MCF 10A (cell line): ENCODE measurements at regions not wholly inside any gene's neighbourhood (a gene's known extent, or its start where the extent isn't known, plus 50 kb on each side); places are given as distances from the start of the nearest gene placed in this dataset.
A peak's percentile ranks its signal among the peaks of the same experiment; 100 is the strongest.

ENCODE experiments used
- BruUV-seq: library from RNA; stranded (reverse); fragments of 400-500 nt; replicated peaks from 2 replicates; lab custom pipeline; 2021; lab: Mats Ljungman, UMichigan
- CTCF ChIA-PET: fragments of 300-600 bp; sonication (Branson Sonifier 250); formaldehyde crosslinking; extraction: SDS; loops from one replicate; lab custom pipeline; 2021; ENCODE audit warnings: antibody characterized with exemption, inconsistent platforms; lab: Yijun Ruan, JAX
- POLR2A ChIA-PET: fragments of 300-600, 350-650 bp; sonication (Branson Sonifier 250); formaldehyde crosslinking; extraction: SDS; loops from one replicate; lab custom pipeline; 2020; ENCODE audit warnings: antibody characterized with exemption, inconsistent platforms; lab: Yijun Ruan, JAX
- DNase-seq: peaks from one replicate; pipeline ENCODE4 v3.0.0-alpha.2; 2018; ENCODE audit not compliant: unreplicated experiment
- H3K27ac Mint-ChIP-seq: one replicate; pipeline ENCODE4 v1.8.0; 2022; ENCODE audit warnings: mild to moderate bottlenecking, low read depth, mixed read lengths; ENCODE audit not compliant: unreplicated experiment
- H3K27me3 Mint-ChIP-seq: one replicate; pipeline ENCODE4 v1.8.0; 2022; ENCODE audit warnings: mixed read lengths; ENCODE audit not compliant: insufficient read depth, unreplicated experiment
- H3K36me3 Mint-ChIP-seq: one replicate; pipeline ENCODE4 v1.8.0; 2022; ENCODE audit warnings: mild to moderate bottlenecking, moderate library complexity, mixed read lengths; ENCODE audit not compliant: insufficient read depth, unreplicated experiment
- H3K4me1 Mint-ChIP-seq: one replicate; pipeline ENCODE4 v1.8.0; 2022; ENCODE audit warnings: mixed read lengths; ENCODE audit not compliant: insufficient read depth, unreplicated experiment
- H3K4me3 Mint-ChIP-seq: one replicate; pipeline ENCODE4 v1.8.0; 2022; ENCODE audit warnings: mild to moderate bottlenecking, moderate library complexity, mixed read lengths; ENCODE audit not compliant: unreplicated experiment
- H3K9me3 Mint-ChIP-seq: one replicate; pipeline ENCODE4 v1.8.0; 2022; ENCODE audit warnings: mixed read lengths; ENCODE audit not compliant: unreplicated experiment
- CTCF ChIP-seq: fragments of 200-600 bp; IDR thresholded peaks from one replicate; pipeline ENCODE4 v1.8.0; 2022; ENCODE audit warnings: antibody characterized with exemption, mild to moderate bottlenecking; ENCODE audit not compliant: unreplicated experiment
- intact Hi-C: fragments of 100-400 bp; cut with micrococcal nuclease; formaldehyde crosslinking; loops from 2 replicates; pipeline ENCODE4 v1.14.1; 2022

GRCh38 chr1:25080294-25081209 lies 150.5 kb upstream of the RUNX3 start:
- intact Hi-C loops = no loop called here
- Mint-ChIP-seq H3K27ac (no peak overlapping the region), H3K27me3 (no peaks in the 10 kb centered on the region), H3K4me3 (no peak overlapping the region), H3K36me3 (no peaks in the 10 kb centered on the region), H3K9me3 (no peaks in the 10 kb centered on the region), H3K4me1 (no peaks in the 10 kb centered on the region)
- ChIA-PET CTCF (interaction anchor here (0.5 to 1.1 kb wide), 3 partner anchors 21 to 881 kb away, joined by 3 read pairs; no protein-coding TSS in a partner anchor), POLR2A (no interaction called here)
- DNase-seq = peak; percentile 46
- no peak for TF ChIP-seq CTCF
- BruUV-seq = TSS peak; percentile 62

GRCh38 chr1:25079048-25079447 lies 149.0 kb upstream of the RUNX3 start:
- Mint-ChIP-seq H3K27ac (no peak overlapping the region), H3K4me1 (no peaks in the 10 kb centered on the region), H3K36me3 (no peaks in the 10 kb centered on the region), H3K27me3 (no peaks in the 10 kb centered on the region), H3K4me3 (no peak overlapping the region), H3K9me3 (no peaks in the 10 kb centered on the region)
- no peak for TF ChIP-seq CTCF
- no TSS peak for BruUV-seq
- DNase-seq = no peak
- CTCF ChIA-PET = interaction anchor here (1.1 kb wide), 1 partner anchor 23 kb away, joined by 3 read pairs; no protein-coding TSS in a partner anchor
- POLR2A ChIA-PET = no interaction called here
- intact Hi-C loops = no loop called here

DNA sequence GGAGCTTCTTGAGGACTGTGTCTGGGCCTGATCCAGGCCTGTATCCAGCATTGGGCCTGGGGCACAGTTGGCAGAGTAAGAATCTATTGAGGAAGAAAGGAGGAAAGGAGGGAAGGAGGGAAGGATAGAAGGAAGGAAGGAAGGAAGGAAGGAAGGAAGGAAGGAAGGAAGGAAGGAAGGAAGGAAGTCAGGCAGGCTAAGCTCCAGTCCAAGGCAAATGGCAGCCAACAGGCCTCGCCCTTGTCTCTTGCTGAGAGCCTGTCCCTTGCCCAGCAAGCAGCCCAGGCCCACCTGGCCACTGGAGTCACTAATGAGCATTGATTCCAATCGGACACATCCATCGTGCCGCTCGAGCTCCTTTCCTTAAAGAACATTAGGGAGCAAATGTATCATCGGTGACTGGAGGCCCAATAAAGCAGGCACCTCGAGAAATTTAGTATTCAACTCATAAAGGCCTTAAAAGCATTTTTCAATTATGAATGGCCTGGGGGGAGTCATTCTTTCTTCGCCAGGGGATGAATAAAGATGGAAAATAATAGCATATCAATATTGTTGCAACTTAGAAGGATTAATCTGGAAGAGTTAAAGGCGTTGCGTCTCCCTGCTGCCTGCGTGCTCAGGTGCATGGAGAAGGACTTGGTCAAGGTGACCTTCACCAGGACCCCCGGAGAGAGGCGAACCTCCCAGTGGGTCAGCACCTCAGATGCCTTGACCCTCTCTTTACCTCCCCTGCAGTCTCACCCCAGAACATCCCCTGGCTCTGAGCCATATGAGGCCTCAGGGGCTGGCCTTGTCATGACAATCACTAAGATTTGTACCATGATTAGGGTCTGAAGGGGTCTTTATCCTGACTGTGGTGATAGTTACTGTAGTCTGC lies 144.5 kb upstream of the RUNX3 start:
- no TSS peak for BruUV-seq
- Mint-ChIP-seq H3K4me3 (no peak overlapping the region), H3K9me3 (no peaks in the 10 kb centered on the region), H3K27me3 (no peaks in the 10 kb centered on the region), H3K27ac (no peak overlapping the region), H3K36me3 (peaks cover 6% of the 10 kb centered on the region), H3K4me1 (no peaks in the 10 kb centered on the region)
- ChIA-PET POLR2A (no interaction called here), CTCF (no interaction called here)
- TF ChIP-seq CTCF = no peak
- no peak for DNase-seq
- intact Hi-C loops = no loop called here
